Hepatocyte (in vitro differentiated cells): ENCODE measurements at regions not wholly inside any gene's neighbourhood (a gene's known extent, or its start where the extent isn't known, plus 50 kb on each side); places are given as distances from the start of the nearest gene placed in this dataset.

Experiments used
- CTCF ChIP-seq: fragments of 200-600 bp; sonication (generic); IDR thresholded peaks from 2 replicates; pipeline ENCODE4 v1.5.1; 2016; ENCODE audit warnings: antibody characterized with exemption, mild to moderate bottlenecking; ENCODE audit not compliant: poor library complexity
- EZH2 ChIP-seq: fragments of 200-600 bp; sonication (generic); IDR thresholded peaks from 2 replicates; pipeline ENCODE4 v1.6.1; 2016; ENCODE audit warnings: antibody characterized with exemption, mild to moderate bottlenecking, borderline replicate concordance
- EZH2phosphoT487 ChIP-seq: fragments of 200-600 bp; sonication (generic); IDR thresholded peaks from one replicate; pipeline ENCODE4 v1.6.1; 2018; ENCODE audit warnings: antibody characterized with exemption, mild to moderate bottlenecking, low read depth, moderate library complexity; ENCODE audit not compliant: unreplicated experiment, severe bottlenecking

- TF ChIP-seq EZH2, result no peak
- no peak for TF ChIP-seq CTCF
- no peak for TF ChIP-seq EZH2phosphoT487
Measured at GRCh38 chr14:76287063-76287462, 88.9 kb upstream of the ESRRB start.
